CD8-positive, alpha-beta memory T cell (primary cell): ENCODE measurements at regions not wholly inside any gene's neighbourhood (a gene's known extent, or its start where the extent isn't known, plus 50 kb on each side); places are given as distances from the start of the nearest gene placed in this dataset.

Source experiments
- CTCF ChIA-PET: fragments of 350-600 bp; sonication (Branson Sonifier 250); formaldehyde crosslinking; loops from one replicate; lab custom pipeline; 2021; ENCODE audit warnings: antibody characterized with exemption; lab: Charles Lee
- POLR2A ChIA-PET: fragments of 350-600 bp; sonication (Branson Sonifier 250); formaldehyde crosslinking; loops from one replicate; lab custom pipeline; 2021; ENCODE audit warnings: antibody characterized with exemption; lab: Charles Lee
- DNase-seq, 5 donors: peaks; one replicate each; pipeline versions ENCODE4 v3.0.0 to v3.0.0-alpha.2; 2020 to 2022; ENCODE audit warnings: mixed read lengths in 1 of 5
- H3K27ac ChIP-seq: one replicate; pipeline ENCODE4 v1.7.0; 2013; ENCODE audit warnings: low read depth, mild to moderate bottlenecking, low read length, moderate library complexity
- H3K27me3 ChIP-seq: 2 replicates; pipeline ENCODE4 v1.7.0; 2013; ENCODE audit warnings: low read length, mild to moderate bottlenecking; ENCODE audit not compliant: insufficient read depth, poor library complexity, severe bottlenecking
- H3K36me3 ChIP-seq: 2 replicates; pipeline ENCODE4 v1.7.0; 2013; ENCODE audit warnings: mild to moderate bottlenecking, low read length, moderate library complexity; ENCODE audit not compliant: insufficient read depth
- H3K4me1 ChIP-seq: 2 replicates; pipeline ENCODE4 v1.7.0; 2013; ENCODE audit warnings: mild to moderate bottlenecking, low read length, moderate library complexity; ENCODE audit not compliant: insufficient read depth
- H3K4me3 ChIP-seq: 2 replicates; pipeline ENCODE4 v1.7.0; 2013; ENCODE audit warnings: mild to moderate bottlenecking, low read length
- H3K9me3 ChIP-seq: 2 replicates; pipeline ENCODE4 v1.7.0; 2013; ENCODE audit warnings: mild to moderate bottlenecking, low read length
- H3K27ac Mint-ChIP-seq, 8 donors: one replicate each; pipeline ENCODE4 v1.8.0; 2020 to 2021; ENCODE audit warnings: mixed read lengths in 8 of 8, mild to moderate bottlenecking in 6 of 8, inconsistent platforms in 3 of 8, moderate library complexity in 3 of 8
- H3K27me3 Mint-ChIP-seq, 2 donors: one replicate each; pipeline ENCODE4 v1.8.0; 2020 to 2021; ENCODE audit warnings: mixed read lengths in 2 of 2, mild to moderate bottlenecking in 1 of 2, moderate library complexity in 1 of 2
- H3K36me3 Mint-ChIP-seq, 3 donors: one replicate each; pipeline ENCODE4 v1.8.0; 2020 to 2021; ENCODE audit warnings: mixed read lengths in 3 of 3, inconsistent platforms in 1 of 3, mild to moderate bottlenecking in 1 of 3
- H3K4me1 Mint-ChIP-seq, 3 donors: one replicate each; pipeline ENCODE4 v1.8.0; 2020 to 2021; ENCODE audit warnings: mixed read lengths in 3 of 3, inconsistent platforms in 1 of 3, mild to moderate bottlenecking in 1 of 3
- H3K4me3 Mint-ChIP-seq, 7 donors: one replicate each; pipeline ENCODE4 v1.8.0; 2020 to 2021; ENCODE audit warnings: mixed read lengths in 7 of 7, mild to moderate bottlenecking in 6 of 7, moderate library complexity in 4 of 7, inconsistent platforms in 2 of 7
- H3K9me3 Mint-ChIP-seq, 5 donors: one replicate each; pipeline ENCODE4 v1.8.0; 2020 to 2022; ENCODE audit warnings: mixed read lengths in 5 of 5, mild to moderate bottlenecking in 3 of 5, moderate library complexity in 2 of 5, inconsistent platforms in 1 of 5

DNA sequence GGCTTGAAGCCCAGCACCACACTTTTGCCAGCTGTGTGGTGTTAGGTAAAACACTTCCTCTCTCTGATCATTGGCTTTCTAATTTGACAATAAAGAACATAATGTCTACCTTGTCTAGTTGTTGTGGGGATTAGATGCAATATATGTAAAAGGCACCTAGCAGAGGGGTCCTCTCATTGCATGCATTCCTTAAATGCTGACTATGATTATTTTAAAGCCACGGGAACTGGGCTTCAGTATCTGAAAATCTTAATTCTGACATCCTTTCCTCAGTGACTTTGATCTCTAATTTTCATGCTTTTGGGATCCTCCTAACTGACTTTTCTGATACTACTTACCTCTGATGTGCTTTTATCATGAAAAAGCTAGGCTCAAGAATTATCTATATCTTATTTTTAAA, 596.3 kb downstream of the TAFA4 start:
- Histone ChIP-seq H3K36me3 (no peaks in the 10 kb centered on the region), H3K4me3 (no peak overlapping the region), H3K4me1 (no peaks in the 10 kb centered on the region), H3K27me3 (no peaks in the 10 kb centered on the region), H3K9me3 (no peaks in the 10 kb centered on the region), H3K27ac (no peak overlapping the region)
- POLR2A ChIA-PET, result no interaction called here
- no peak for DNase-seq
- Mint-ChIP-seq H3K27me3 (no peaks in the 10 kb centered on the region), H3K4me3 (no peak overlapping the region), H3K9me3 (peaks cover 0 to 19% (median 4%) of the 10 kb centered on the region in 5 donors), H3K36me3 (peaks cover 0 to 8% (median 0%) of the 10 kb centered on the region in 3 donors), H3K4me1 (no peaks in the 10 kb centered on the region), H3K27ac (no peak overlapping the region)
- CTCF ChIA-PET, result no interaction called here

DNA sequence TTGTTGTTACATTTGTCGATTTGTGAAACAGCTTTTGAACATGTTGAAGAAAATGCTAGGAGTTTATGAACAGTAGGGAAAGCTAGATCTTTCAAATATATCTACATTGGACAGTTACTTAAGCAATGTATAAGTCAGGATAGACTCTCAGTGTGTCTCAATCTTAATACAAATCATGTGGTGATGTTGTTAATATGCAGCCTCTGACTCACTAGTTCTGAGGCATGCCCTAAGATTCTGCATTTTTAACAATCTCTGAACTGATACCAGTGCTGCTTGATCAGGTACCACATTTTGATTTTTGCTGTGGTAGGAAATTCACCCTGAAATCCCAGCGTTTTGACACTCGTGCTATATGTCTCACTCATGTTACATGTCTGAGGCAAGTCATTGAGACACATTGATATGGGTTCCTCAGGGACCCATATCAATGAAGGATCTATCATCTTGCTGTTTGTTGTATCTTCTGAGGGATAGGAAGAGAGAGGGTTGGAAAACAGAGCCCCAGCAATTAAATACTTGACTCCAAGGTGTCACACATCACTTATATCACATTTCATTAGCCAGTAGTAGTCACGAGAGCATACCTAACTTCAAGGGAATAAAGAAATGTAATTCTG, 597.9 kb downstream of the TAFA4 start:
- no peaks in the 10 kb centered on the region for H3K4me1 Mint-ChIP-seq

GRCh38 chr3:68328049-68328448, 604.3 kb downstream of the TAFA4 start:
- Histone ChIP-seq H3K27me3 (no peaks in the 10 kb centered on the region), H3K4me3 (no peak overlapping the region), H3K27ac (no peak overlapping the region), H3K9me3 (no peaks in the 10 kb centered on the region), H3K4me1 (no peaks in the 10 kb centered on the region), H3K36me3 (no peaks in the 10 kb centered on the region)
- H3K9me3 Mint-ChIP-seq, result peaks cover 0 to 14% (median 7%) of the 10 kb centered on the region in 5 donors
- H3K36me3 Mint-ChIP-seq, result peaks cover 0 to 28% (median 0%) of the 10 kb centered on the region in 3 donors
- H3K4me3 Mint-ChIP-seq, result no peak overlapping the region
- DNase-seq, result no peak
- POLR2A ChIA-PET, result no interaction called here
- H3K4me1 Mint-ChIP-seq, result no peaks in the 10 kb centered on the region
- CTCF ChIA-PET, result no interaction called here
- no peaks in the 10 kb centered on the region for H3K27me3 Mint-ChIP-seq
- H3K27ac Mint-ChIP-seq, result no peak overlapping the region

More for the DNA sequence above, 597.9 kb downstream of the TAFA4 start:
- ChIA-PET CTCF (no interaction called here), POLR2A (no interaction called here)
- no peaks in the 10 kb centered on the region for H3K9me3 ChIP-seq
- Mint-ChIP-seq H3K36me3 (peaks cover 0 to 16% (median 0%) of the 10 kb centered on the region in 3 donors), H3K27ac (no peak overlapping the region), H3K4me3 (no peak overlapping the region), H3K9me3 (peaks cover 0 to 18% (median 4%) of the 10 kb centered on the region in 5 donors), H3K27me3 (no peaks in the 10 kb centered on the region)
- no peaks in the 10 kb centered on the region for H3K27me3 ChIP-seq
- H3K4me1 ChIP-seq, result no peaks in the 10 kb centered on the region
- H3K4me3 ChIP-seq, result no peak overlapping the region
- no peak overlapping the region for H3K27ac ChIP-seq
- no peak for DNase-seq
- no peaks in the 10 kb centered on the region for H3K36me3 ChIP-seq

- H3K27ac Mint-ChIP-seq, result no peak overlapping the region
- Histone ChIP-seq H3K36me3 (no peaks in the 10 kb centered on the region), H3K9me3 (no peaks in the 10 kb centered on the region), H3K27ac (no peak overlapping the region), H3K27me3 (no peaks in the 10 kb centered on the region), H3K4me3 (no peak overlapping the region), H3K4me1 (no peaks in the 10 kb centered on the region)
- H3K4me1 Mint-ChIP-seq, result no peaks in the 10 kb centered on the region
- no peak overlapping the region for H3K4me3 Mint-ChIP-seq
- no peak for DNase-seq
- peaks cover 0 to 24% (median 2%) of the 10 kb centered on the region in 3 donors for H3K36me3 Mint-ChIP-seq
- POLR2A ChIA-PET, result no interaction called here
- peaks cover 0 to 8% (median 7%) of the 10 kb centered on the region in 5 donors for H3K9me3 Mint-ChIP-seq
- H3K27me3 Mint-ChIP-seq, result no peaks in the 10 kb centered on the region
- CTCF ChIA-PET, result no interaction called here
These were observed 616.4 kb downstream of the TAFA4 start for GRCh38 chr3:68315964-68316363.

DNA sequence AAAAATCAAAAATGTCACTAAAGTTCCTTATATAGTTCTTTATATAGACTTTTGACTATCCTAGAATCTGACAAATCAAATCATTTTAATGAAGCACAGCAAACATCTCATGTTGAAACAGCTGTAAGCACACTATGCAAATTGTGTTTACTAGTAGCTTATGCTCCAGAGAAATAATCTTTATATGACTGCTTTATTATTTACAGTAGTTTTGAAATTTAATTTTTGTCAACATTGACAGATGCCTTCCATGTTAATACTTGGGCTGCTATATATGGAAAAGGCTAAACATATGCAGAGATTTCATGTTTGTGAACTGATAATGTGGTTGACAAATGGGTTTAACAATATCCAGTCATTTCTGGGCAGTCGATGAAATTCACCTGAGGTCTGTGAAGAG, 616.8 kb downstream of the TAFA4 start:
- H3K36me3 ChIP-seq, result no peaks in the 10 kb centered on the region
- peaks cover 0 to 10% (median 8%) of the 10 kb centered on the region in 5 donors for H3K9me3 Mint-ChIP-seq
- no peaks in the 10 kb centered on the region for H3K4me1 ChIP-seq
- no peak overlapping the region for H3K4me3 Mint-ChIP-seq
- no peak for DNase-seq
- H3K27ac ChIP-seq, result no peak overlapping the region
- peaks cover 0 to 27% (median 2%) of the 10 kb centered on the region in 3 donors for H3K36me3 Mint-ChIP-seq
- no peak overlapping the region for H3K27ac Mint-ChIP-seq
- H3K27me3 ChIP-seq, result no peaks in the 10 kb centered on the region
- no peaks in the 10 kb centered on the region for H3K4me1 Mint-ChIP-seq
- no peaks in the 10 kb centered on the region for H3K9me3 ChIP-seq
- CTCF ChIA-PET, result no interaction called here
- no peak overlapping the region for H3K4me3 ChIP-seq
- POLR2A ChIA-PET, result no interaction called here
- no peaks in the 10 kb centered on the region for H3K27me3 Mint-ChIP-seq

DNA sequence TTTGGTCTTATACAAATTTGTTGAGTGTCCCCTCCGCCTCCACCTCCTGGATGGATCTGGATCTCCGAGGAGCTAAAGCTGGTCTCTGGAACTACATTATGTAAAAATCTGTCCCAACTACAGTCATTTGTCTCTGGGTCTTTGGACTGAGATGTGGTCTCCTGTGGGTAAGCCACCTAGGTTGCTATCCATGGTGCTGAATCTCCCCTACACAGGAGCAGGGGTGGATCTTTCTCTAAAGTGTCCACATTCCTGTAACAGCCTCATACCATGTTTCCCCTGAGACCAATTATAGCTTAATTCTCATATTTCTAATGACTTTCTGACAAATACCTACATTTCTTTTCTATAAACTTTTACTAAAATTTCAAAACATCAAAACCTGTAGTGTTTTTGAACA, 625.8 kb downstream of the TAFA4 start:
- no peak overlapping the region for H3K4me3 Mint-ChIP-seq
- no peaks in the 10 kb centered on the region for H3K27me3 Mint-ChIP-seq
- H3K9me3 Mint-ChIP-seq, result peaks cover 0 to 6% (median 3%) of the 10 kb centered on the region in 5 donors
- peaks cover 0 to 9% (median 0%) of the 10 kb centered on the region in 3 donors for H3K36me3 Mint-ChIP-seq
- Histone ChIP-seq H3K9me3 (no peaks in the 10 kb centered on the region), H3K36me3 (no peaks in the 10 kb centered on the region), H3K27ac (no peak overlapping the region), H3K4me1 (no peaks in the 10 kb centered on the region), H3K4me3 (no peak overlapping the region), H3K27me3 (no peaks in the 10 kb centered on the region)
- POLR2A ChIA-PET, result no interaction called here
- CTCF ChIA-PET, result no interaction called here
- DNase-seq, result peak in 1 of 5 donors; percentile 6
- no peak overlapping the region for H3K27ac Mint-ChIP-seq
- no peaks in the 10 kb centered on the region for H3K4me1 Mint-ChIP-seq

DNA sequence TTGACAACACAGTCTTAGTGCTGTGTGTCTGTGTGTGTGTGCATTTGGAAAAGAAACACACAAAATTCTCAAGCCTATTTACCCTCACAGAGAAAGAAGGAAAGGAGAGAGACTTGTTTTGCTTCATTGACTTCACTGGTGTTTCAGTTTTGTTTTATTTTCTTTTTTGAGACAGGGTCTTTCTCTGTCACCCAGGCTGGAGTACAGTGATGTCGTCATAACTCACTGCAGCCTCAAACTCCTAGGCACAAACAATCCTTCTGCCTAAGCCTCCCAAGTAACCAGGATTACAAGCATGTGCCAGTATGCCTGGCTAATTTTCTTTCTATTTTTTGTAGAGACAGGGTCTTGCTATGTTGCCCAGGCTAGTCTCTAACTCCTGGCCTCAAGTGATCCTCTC, 636.9 kb downstream of the TAFA4 start:
- no peak overlapping the region for H3K4me3 Mint-ChIP-seq
- H3K9me3 ChIP-seq, result no peaks in the 10 kb centered on the region
- peaks cover 0 to 4% (median 3%) of the 10 kb centered on the region in 5 donors for H3K9me3 Mint-ChIP-seq
- no peaks in the 10 kb centered on the region for H3K27me3 ChIP-seq
- no peaks in the 10 kb centered on the region for H3K36me3 ChIP-seq
- no peak overlapping the region for H3K4me3 ChIP-seq
- no peaks in the 10 kb centered on the region for H3K4me1 ChIP-seq
- no peak overlapping the region for H3K27ac Mint-ChIP-seq
- peaks cover 0 to 22% (median 6%) of the 10 kb centered on the region in 3 donors for H3K36me3 Mint-ChIP-seq
- ChIA-PET POLR2A (no interaction called here), CTCF (no interaction called here)
- H3K27me3 Mint-ChIP-seq, result no peaks in the 10 kb centered on the region
- no peaks in the 10 kb centered on the region for H3K4me1 Mint-ChIP-seq
- DNase-seq, result no peak
- no peak overlapping the region for H3K27ac ChIP-seq

GRCh38 chr3:68290333-68290732, 635.9 kb upstream of the SUCLG2 start:
- Mint-ChIP-seq H3K4me1 (no peaks in the 10 kb centered on the region), H3K36me3 (peaks cover 0 to 9% (median 3%) of the 10 kb centered on the region in 3 donors), H3K9me3 (no peaks in the 10 kb centered on the region), H3K27me3 (no peaks in the 10 kb centered on the region), H3K4me3 (no peak overlapping the region), H3K27ac (no peak overlapping the region)
- H3K9me3 ChIP-seq, result no peaks in the 10 kb centered on the region
- no peaks in the 10 kb centered on the region for H3K36me3 ChIP-seq
- H3K27ac ChIP-seq, result no peak overlapping the region
- H3K4me3 ChIP-seq, result no peak overlapping the region
- DNase-seq, result no peak
- POLR2A ChIA-PET, result no interaction called here
- CTCF ChIA-PET, result no interaction called here
- H3K4me1 ChIP-seq, result no peaks in the 10 kb centered on the region
- no peaks in the 10 kb centered on the region for H3K27me3 ChIP-seq
